B cell (primary cell): ENCODE measurements at regions not wholly inside any gene's neighbourhood (a gene's known extent, or its start where the extent isn't known, plus 50 kb on each side); places are given as distances from the start of the nearest gene placed in this dataset.

Experiments used
- ATAC-seq: fragments of 200-7000 bp; cut with Tn5 transposase; one replicate; pipeline ENCODE4 v1.10.0; 2021; ENCODE audit warnings: low read depth, mild to moderate bottlenecking, moderate number of reproducible peaks, moderate library complexity
- CTCF ChIA-PET: fragments of 350-600 bp; sonication (Branson Sonifier 250); formaldehyde crosslinking; loops from one replicate; lab custom pipeline; 2021; ENCODE audit warnings: antibody characterized with exemption, inconsistent platforms; lab: Charles Lee
- POLR2A ChIA-PET: fragments of 350-600 bp; sonication (Branson Sonifier 250); formaldehyde crosslinking; loops from one replicate; lab custom pipeline; 2021; ENCODE audit warnings: antibody characterized with exemption; lab: Charles Lee
- DNase-seq: peaks from one replicate; pipeline ENCODE4 v3.0.0; 2013
- H2AFZ ChIP-seq: 2 replicates; pipeline ENCODE4 v1.6.1; 2012; ENCODE audit warnings: mild to moderate bottlenecking, low read depth, low read length; ENCODE audit not compliant: insufficient read depth, poor library complexity, severe bottlenecking
- H3K27ac ChIP-seq, 2 donors: 1 replicate in 1 of 2; 2 replicates in 1 of 2; pipeline ENCODE4 v1.5.1; 2012 to 2013; ENCODE audit warnings: low read length in 2 of 2, mild to moderate bottlenecking in 2 of 2, moderate library complexity in 1 of 2
- H3K27me3 ChIP-seq, 4 experiments: fragments of 200-600 bp in 1 of 4; sonication (generic) in 1 of 4; replicated peaks in 1 of 4; 1 replicate in 2 of 4; 2 replicates in 2 of 4; pipeline versions ENCODE4 v1.6.1 to v1.7.0; 2013 to 2016; ENCODE audit warnings: low read length in 3 of 4, mild to moderate bottlenecking in 2 of 4, mixed read lengths in 1 of 4, moderate library complexity in 1 of 4; ENCODE audit not compliant: insufficient read depth in 4 of 4, control insufficient read depth in 3 of 4; ENCODE audit errors: control extremely low read depth in 1 of 4
- H3K36me3 ChIP-seq, 2 experiments: replicated peaks in 1 of 2; 1 replicate in 1 of 2; 2 replicates in 1 of 2; pipeline versions ENCODE4 v1.6.1 to v1.7.1; 2013; ENCODE audit warnings: low read length in 1 of 2; ENCODE audit not compliant: insufficient read depth in 2 of 2, control insufficient read depth in 1 of 2; ENCODE audit errors: control extremely low read depth in 1 of 2, extremely low read depth in 1 of 2
- H3K4me1 ChIP-seq, 2 donors: fragments of 200-600 bp in 1 of 2; sonication (generic) in 1 of 2; 1 replicate in 1 of 2; 2 replicates in 1 of 2; pipeline versions ENCODE4 v1.5.1 to v1.6.1; 2013 to 2017; ENCODE audit warnings: low read length in 2 of 2; ENCODE audit not compliant: control insufficient read depth in 2 of 2, insufficient read depth in 2 of 2
- H3K4me2 ChIP-seq: replicated peaks from 2 replicates; pipeline ENCODE3; 2012; ENCODE audit warnings: mild to moderate bottlenecking, low read depth, low read length; ENCODE audit not compliant: poor library complexity, severe bottlenecking
- H3K4me3 ChIP-seq, 5 experiments: fragments of 200-600 bp in 1 of 5; sonication (generic) in 1 of 5; 1 replicate in 3 of 5; 2 replicates in 2 of 5; pipeline versions ENCODE4 v1.5.1 to v1.7.0; 2011 to 2016; ENCODE audit warnings: low read length in 4 of 5, mild to moderate bottlenecking in 4 of 5, low read depth in 2 of 5, control low read depth in 1 of 5, moderate library complexity in 1 of 5; ENCODE audit not compliant: insufficient read depth in 1 of 5; ENCODE audit errors: control extremely low read depth in 1 of 5, extremely low read depth in 1 of 5
- H3K79me2 ChIP-seq: fragments of 200-600 bp; sonication (generic); one replicate; pipeline ENCODE4 v1.6.0; 2016; ENCODE audit warnings: low read length; ENCODE audit not compliant: control insufficient read depth, insufficient read depth
- H3K9ac ChIP-seq: fragments of 200-600 bp; sonication (generic); 2 replicates; pipeline ENCODE4 v1.6.1; 2017; ENCODE audit warnings: mild to moderate bottlenecking, low read length, moderate library complexity
- H3K9me3 ChIP-seq, 3 donors: one replicate each; pipeline versions ENCODE4 v1.6.1 to v1.7.1; 2013; ENCODE audit warnings: low read length in 2 of 3; ENCODE audit not compliant: control insufficient read depth in 2 of 3, insufficient read depth in 1 of 3; ENCODE audit errors: control extremely low read depth in 1 of 3
- H4K20me1 ChIP-seq: 2 replicates; pipeline ENCODE4 v1.6.0; 2012; ENCODE audit warnings: mild to moderate bottlenecking, low read length; ENCODE audit not compliant: insufficient read depth, control insufficient read depth, poor library complexity, severe bottlenecking
- H3K27ac Mint-ChIP-seq: one replicate; pipeline ENCODE4 v1.8.0; 2021; ENCODE audit warnings: mixed read lengths
- H3K27me3 Mint-ChIP-seq: one replicate; pipeline ENCODE4 v1.8.0; 2021; ENCODE audit warnings: mixed read lengths
- H3K4me1 Mint-ChIP-seq: one replicate; pipeline ENCODE4 v1.8.0; 2021; ENCODE audit warnings: mixed read lengths
- H3K4me3 Mint-ChIP-seq: one replicate; pipeline ENCODE4 v1.8.0; 2021; ENCODE audit warnings: mixed read lengths
- H3K9me3 Mint-ChIP-seq: one replicate; pipeline ENCODE4 v1.8.0; 2022; ENCODE audit warnings: mixed read lengths; ENCODE audit not compliant: insufficient read depth
- EZH2 ChIP-seq: IDR thresholded peaks from 2 replicates; pipeline ENCODE4 v1.6.1; 2012; ENCODE audit warnings: borderline replicate concordance, low read depth, mild to moderate bottlenecking, moderate library complexity, low read length; ENCODE audit not compliant: insufficient read depth, poor library complexity, severe bottlenecking
- WGBS: methylation state at CpG from one replicate; pipeline ENCODE4 v1.1.5; 2013; ENCODE audit warnings: missing lambda C conversion rate; ENCODE audit not compliant: insufficient coverage; 5-methylcytosine and 5-hydroxymethylcytosine counted together
- intact Hi-C: fragments of 100-400 bp; cut with micrococcal nuclease; formaldehyde crosslinking; loops from one replicate; pipeline ENCODE4 v1.10.0; 2022
- TF ChIP-seq, protein P1 (sequence below): fragments of 200-600 bp; IDR thresholded peaks from one replicate; pipeline ENCODE4 v1.8.0; 2022; ENCODE audit warnings: antibody characterized with exemption, mild to moderate bottlenecking

DNA sequence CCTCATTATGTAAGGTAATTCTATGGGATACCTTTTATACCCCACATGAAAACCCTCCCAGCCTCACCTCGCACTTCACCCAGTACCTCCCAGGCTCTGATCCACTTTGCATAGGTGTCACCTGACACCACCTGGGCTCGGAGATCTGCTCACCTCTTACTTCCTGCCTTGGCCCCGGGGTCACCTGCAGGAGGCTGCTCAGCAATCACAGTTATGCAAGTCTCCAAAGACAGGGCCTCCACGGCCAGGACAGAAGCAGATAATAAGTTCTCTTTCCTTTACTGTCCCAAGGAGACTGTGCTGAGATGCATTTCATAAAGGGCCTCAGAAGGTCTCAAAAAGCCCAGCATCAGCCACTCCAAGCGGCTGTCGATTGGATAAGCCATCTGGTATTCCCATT lies 112.4 kb upstream of the PPP2R2D start:
- ChIA-PET POLR2A (no interaction called here), CTCF (no interaction called here)
- no peaks in the 10 kb centered on the region for H3K4me1 ChIP-seq
- intact Hi-C loops, result no loop called here
- DNase-seq (no peak), ATAC-seq (no peak)
- H4K20me1 ChIP-seq, result no peaks in the 10 kb centered on the region
- no peak overlapping the region for H3K9ac ChIP-seq
- no peak overlapping the region for H3K27ac ChIP-seq
- no peak overlapping the region for H3K27ac Mint-ChIP-seq
- H3K27me3 Mint-ChIP-seq, result peaks cover 4% of the 10 kb centered on the region
- no peak overlapping the region for H2AFZ ChIP-seq
- H3K79me2 ChIP-seq, result no peaks in the 10 kb centered on the region
- peaks cover 0 to 17% (median 0%) of the 10 kb centered on the region in 3 donors for H3K9me3 ChIP-seq
- peaks cover 0 to 3% (median 0%) of the 10 kb centered on the region in 4 experiments for H3K27me3 ChIP-seq
- no peaks in the 10 kb centered on the region for H3K9me3 Mint-ChIP-seq
- no peak overlapping the region for H3K4me3 ChIP-seq
- no peaks in the 10 kb centered on the region for H3K36me3 ChIP-seq
- 57% methylated on average over 6 of the region's 6 CpGs for WGBS
- no peak overlapping the region for H3K4me3 Mint-ChIP-seq
- H3K4me2 ChIP-seq, result no peak overlapping the region
- H3K4me1 Mint-ChIP-seq, result no peaks in the 10 kb centered on the region
- TF ChIP-seq, protein P1, sequence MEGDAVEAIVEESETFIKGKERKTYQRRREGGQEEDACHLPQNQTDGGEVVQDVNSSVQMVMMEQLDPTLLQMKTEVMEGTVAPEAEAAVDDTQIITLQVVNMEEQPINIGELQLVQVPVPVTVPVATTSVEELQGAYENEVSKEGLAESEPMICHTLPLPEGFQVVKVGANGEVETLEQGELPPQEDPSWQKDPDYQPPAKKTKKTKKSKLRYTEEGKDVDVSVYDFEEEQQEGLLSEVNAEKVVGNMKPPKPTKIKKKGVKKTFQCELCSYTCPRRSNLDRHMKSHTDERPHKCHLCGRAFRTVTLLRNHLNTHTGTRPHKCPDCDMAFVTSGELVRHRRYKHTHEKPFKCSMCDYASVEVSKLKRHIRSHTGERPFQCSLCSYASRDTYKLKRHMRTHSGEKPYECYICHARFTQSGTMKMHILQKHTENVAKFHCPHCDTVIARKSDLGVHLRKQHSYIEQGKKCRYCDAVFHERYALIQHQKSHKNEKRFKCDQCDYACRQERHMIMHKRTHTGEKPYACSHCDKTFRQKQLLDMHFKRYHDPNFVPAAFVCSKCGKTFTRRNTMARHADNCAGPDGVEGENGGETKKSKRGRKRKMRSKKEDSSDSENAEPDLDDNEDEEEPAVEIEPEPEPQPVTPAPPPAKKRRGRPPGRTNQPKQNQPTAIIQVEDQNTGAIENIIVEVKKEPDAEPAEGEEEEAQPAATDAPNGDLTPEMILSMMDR, result no peak

GRCh38 chr10:131789516-131789915 lies 111.3 kb upstream of the PPP2R2D start:
- Mint-ChIP-seq H3K27ac (no peak overlapping the region), H3K4me3 (no peak overlapping the region), H3K4me1 (no peaks in the 10 kb centered on the region), H3K9me3 (no peaks in the 10 kb centered on the region), H3K27me3 (peaks cover 4% of the 10 kb centered on the region)
- DNase-seq (no peak), ATAC-seq (no peak)
- WGBS, result 90% methylated on average over 4 of the region's 7 CpGs
- Histone ChIP-seq H3K9me3 (peaks cover 0 to 13% (median 0%) of the 10 kb centered on the region in 3 donors), H3K4me1 (no peaks in the 10 kb centered on the region), H3K36me3 (no peaks in the 10 kb centered on the region), H3K4me3 (no peak overlapping the region), H2AFZ (no peak overlapping the region), H3K79me2 (no peaks in the 10 kb centered on the region), H4K20me1 (no peaks in the 10 kb centered on the region), H3K9ac (no peak overlapping the region), H3K27ac (no peak overlapping the region), H3K27me3 (peaks cover 0 to 3% (median 0%) of the 10 kb centered on the region in 4 experiments), H3K4me2 (no peak overlapping the region)
- intact Hi-C loops, result no loop called here
- ChIA-PET POLR2A (no interaction called here), CTCF (interaction anchor here (1.5 kb wide), 1 partner anchor 22 kb away, joined by 3 read pairs; no protein-coding TSS in a partner anchor)
- TF ChIP-seq EZH2, result no peak
